Endodermal cell (in vitro differentiated cells): ENCODE measurements at regions not wholly inside any gene's neighbourhood (a gene's known extent, or its start where the extent isn't known, plus 50 kb on each side); places are given as distances from the start of the nearest gene placed in this dataset.

Experiments used
- DNase-seq: peaks from one replicate; pipeline ENCODE4 v3.0.0-alpha.2; 2017
- H3K27ac ChIP-seq: 2 replicates; pipeline ENCODE4 v1.5.1; 2013; ENCODE audit warnings: mild to moderate bottlenecking, low read depth, low read length, moderate library complexity
- H3K27me3 ChIP-seq: 2 replicates; pipeline ENCODE4 v1.6.1; 2013; ENCODE audit warnings: mild to moderate bottlenecking, low read length, moderate library complexity; ENCODE audit not compliant: insufficient read depth, control insufficient read depth, poor library complexity, severe bottlenecking
- H3K36me3 ChIP-seq: 2 replicates; pipeline ENCODE4 v1.7.0; 2013; ENCODE audit warnings: mild to moderate bottlenecking, low read length, moderate library complexity; ENCODE audit not compliant: control insufficient read depth, insufficient read depth
- H3K4me1 ChIP-seq: one replicate; pipeline ENCODE4 v1.7.0; 2013; ENCODE audit warnings: low read length; ENCODE audit not compliant: control insufficient read depth, insufficient read depth
- H3K4me3 ChIP-seq: 2 replicates; pipeline ENCODE4 v1.5.1; 2013; ENCODE audit warnings: mild to moderate bottlenecking, low read length, moderate library complexity
- H3K9ac ChIP-seq: 2 replicates; pipeline ENCODE4 v1.6.1; 2013; ENCODE audit warnings: mild to moderate bottlenecking, low read length, moderate library complexity; ENCODE audit not compliant: poor library complexity, severe bottlenecking; ENCODE audit errors: extremely low read depth
- H3K9me3 ChIP-seq: 2 replicates; pipeline ENCODE4 v1.6.1; 2013; ENCODE audit warnings: mild to moderate bottlenecking, low read length, moderate library complexity; ENCODE audit not compliant: control insufficient read depth
- H3K27ac Mint-ChIP-seq: 2 replicates; pipeline ENCODE4 v1.8.0; 2020; ENCODE audit warnings: mixed read lengths
- H3K27me3 Mint-ChIP-seq: 2 replicates; pipeline ENCODE4 v1.8.0; 2021; ENCODE audit warnings: mild to moderate bottlenecking, mixed read lengths; ENCODE audit not compliant: insufficient read depth
- H3K36me3 Mint-ChIP-seq: 2 replicates; pipeline ENCODE4 v1.8.0; 2020; ENCODE audit warnings: low read depth, mixed read lengths
- H3K4me1 Mint-ChIP-seq: 2 replicates; pipeline ENCODE4 v1.8.0; 2020; ENCODE audit warnings: mixed read lengths
- H3K4me3 Mint-ChIP-seq: 2 replicates; pipeline ENCODE4 v1.8.0; 2020; ENCODE audit warnings: mild to moderate bottlenecking, moderate library complexity, mixed read lengths
- H3K9me3 Mint-ChIP-seq: 2 replicates; pipeline ENCODE4 v1.8.0; 2020; ENCODE audit warnings: mild to moderate bottlenecking, mixed read lengths
- CTCF ChIP-seq: fragments of 200-600 bp; sonication (generic); conservative IDR thresholded peaks from 2 replicates; pipeline ENCODE4 v1.5.0; 2021; ENCODE audit warnings: antibody characterized with exemption, mild to moderate bottlenecking
- WGBS, 2 experiments: methylation state at CpG; one replicate each; pipeline versions ENCODE4 v1.1.5 to v1.1.7; 2013; ENCODE audit warnings: missing lambda C conversion rate in 2 of 2, mixed read lengths in 1 of 2; ENCODE audit not compliant: insufficient coverage in 1 of 2, insufficient read length in 1 of 2; 5-methylcytosine and 5-hydroxymethylcytosine counted together

- Histone ChIP-seq H3K27me3 (peaks cover 10% of the 10 kb centered on the region), H3K9ac (no peak overlapping the region), H3K4me1 (peaks cover 7% of the 10 kb centered on the region), H3K4me3 (no peak overlapping the region), H3K36me3 (no peaks in the 10 kb centered on the region), H3K27ac (no peak overlapping the region), H3K9me3 (peaks cover 5% of the 10 kb centered on the region)
- peak; percentile 76 for TF ChIP-seq CTCF
- Mint-ChIP-seq H3K27ac (no peak overlapping the region), H3K36me3 (no peaks in the 10 kb centered on the region), H3K4me3 (no peak overlapping the region), H3K9me3 (no peaks in the 10 kb centered on the region), H3K4me1 (peaks cover 39% of the 10 kb centered on the region), H3K27me3 (peaks cover 7% of the 10 kb centered on the region)
- WGBS, 2 experiments: 71 to 100% methylated on average over 1 to 4 of the region's 4 CpGs
- no peak for DNase-seq
Observed at GRCh38 chr1:182198006-182198605, 136.6 kb upstream of the ZNF648 start.

- Histone ChIP-seq H3K27ac (no peak overlapping the region), H3K4me3 (no peak overlapping the region), H3K9ac (no peak overlapping the region), H3K9me3 (peaks cover 5% of the 10 kb centered on the region), H3K36me3 (no peaks in the 10 kb centered on the region), H3K27me3 (peaks cover 10% of the 10 kb centered on the region), H3K4me1 (peaks cover 7% of the 10 kb centered on the region)
- H3K4me3 Mint-ChIP-seq: no peak overlapping the region
- WGBS, 2 experiments: 92 to 93% methylated on average over 6 to 7 of the region's 7 CpGs
- no peak for DNase-seq
- no peaks in the 10 kb centered on the region for H3K9me3 Mint-ChIP-seq
- no peaks in the 10 kb centered on the region for H3K36me3 Mint-ChIP-seq
- peaks cover 6% of the 10 kb centered on the region for H3K27me3 Mint-ChIP-seq
- H3K27ac Mint-ChIP-seq: no peak overlapping the region
- no peak for TF ChIP-seq CTCF
- H3K4me1 Mint-ChIP-seq: peaks cover 38% of the 10 kb centered on the region
Observed at GRCh38 chr1:182196897-182197870, 135.7 kb upstream of the ZNF648 start.

GRCh38 chr1:182195733-182196132 lies 134.2 kb upstream of the ZNF648 start:
- WGBS, 2 experiments: 100% methylated on average over 1 of the region's 1 CpG
- H3K4me3 Mint-ChIP-seq: no peak overlapping the region
- H3K27ac Mint-ChIP-seq: no peak overlapping the region
- Histone ChIP-seq H3K27me3 (peaks cover 10% of the 10 kb centered on the region), H3K4me3 (no peak overlapping the region), H3K36me3 (no peaks in the 10 kb centered on the region), H3K9me3 (peaks cover 5% of the 10 kb centered on the region), H3K27ac (no peak overlapping the region), H3K4me1 (peaks cover 7% of the 10 kb centered on the region), H3K9ac (no peak overlapping the region)
- no peak for TF ChIP-seq CTCF
- H3K4me1 Mint-ChIP-seq: peaks cover 28% of the 10 kb centered on the region
- no peaks in the 10 kb centered on the region for H3K36me3 Mint-ChIP-seq
- DNase-seq: no peak
- H3K27me3 Mint-ChIP-seq: peaks cover 6% of the 10 kb centered on the region
- H3K9me3 Mint-ChIP-seq: no peaks in the 10 kb centered on the region
